Endodermal cell (in vitro differentiated cells): ENCODE measurements at regions not wholly inside any gene's neighbourhood (a gene's known extent, or its start where the extent isn't known, plus 50 kb on each side); places are given as distances from the start of the nearest gene placed in this dataset.
"Not testable (repeated sequence)": the region's sequence is repeated elsewhere in the genome, so short reads cannot be mapped to it uniquely, and the experiment has no call there.

Experiments
- DNase-seq: peaks from one replicate; pipeline ENCODE4 v3.0.0-alpha.2; 2017
- H3K27ac ChIP-seq: 2 replicates; pipeline ENCODE4 v1.5.1; 2013; ENCODE audit warnings: mild to moderate bottlenecking, low read depth, low read length, moderate library complexity
- H3K27me3 ChIP-seq: 2 replicates; pipeline ENCODE4 v1.6.1; 2013; ENCODE audit warnings: mild to moderate bottlenecking, low read length, moderate library complexity; ENCODE audit not compliant: insufficient read depth, control insufficient read depth, poor library complexity, severe bottlenecking
- H3K36me3 ChIP-seq: 2 replicates; pipeline ENCODE4 v1.7.0; 2013; ENCODE audit warnings: mild to moderate bottlenecking, low read length, moderate library complexity; ENCODE audit not compliant: control insufficient read depth, insufficient read depth
- H3K4me1 ChIP-seq: one replicate; pipeline ENCODE4 v1.7.0; 2013; ENCODE audit warnings: low read length; ENCODE audit not compliant: control insufficient read depth, insufficient read depth
- H3K4me3 ChIP-seq: 2 replicates; pipeline ENCODE4 v1.5.1; 2013; ENCODE audit warnings: mild to moderate bottlenecking, low read length, moderate library complexity
- H3K9ac ChIP-seq: 2 replicates; pipeline ENCODE4 v1.6.1; 2013; ENCODE audit warnings: mild to moderate bottlenecking, low read length, moderate library complexity; ENCODE audit not compliant: poor library complexity, severe bottlenecking; ENCODE audit errors: extremely low read depth
- H3K9me3 ChIP-seq: 2 replicates; pipeline ENCODE4 v1.6.1; 2013; ENCODE audit warnings: mild to moderate bottlenecking, low read length, moderate library complexity; ENCODE audit not compliant: control insufficient read depth
- H3K27ac Mint-ChIP-seq: 2 replicates; pipeline ENCODE4 v1.8.0; 2020; ENCODE audit warnings: mixed read lengths
- H3K27me3 Mint-ChIP-seq: 2 replicates; pipeline ENCODE4 v1.8.0; 2021; ENCODE audit warnings: mild to moderate bottlenecking, mixed read lengths; ENCODE audit not compliant: insufficient read depth
- H3K36me3 Mint-ChIP-seq: 2 replicates; pipeline ENCODE4 v1.8.0; 2020; ENCODE audit warnings: low read depth, mixed read lengths
- H3K4me1 Mint-ChIP-seq: 2 replicates; pipeline ENCODE4 v1.8.0; 2020; ENCODE audit warnings: mixed read lengths
- H3K4me3 Mint-ChIP-seq: 2 replicates; pipeline ENCODE4 v1.8.0; 2020; ENCODE audit warnings: mild to moderate bottlenecking, moderate library complexity, mixed read lengths
- H3K9me3 Mint-ChIP-seq: 2 replicates; pipeline ENCODE4 v1.8.0; 2020; ENCODE audit warnings: mild to moderate bottlenecking, mixed read lengths
- WGBS, 2 experiments: methylation state at CpG; one replicate each; pipeline versions ENCODE4 v1.1.5 to v1.1.7; 2013; ENCODE audit warnings: missing lambda C conversion rate in 2 of 2, mixed read lengths in 1 of 2; ENCODE audit not compliant: insufficient coverage in 1 of 2, insufficient read length in 1 of 2; 5-methylcytosine and 5-hydroxymethylcytosine counted together
- TF ChIP-seq, protein P1 (sequence below): fragments of 200-600 bp; sonication (generic); conservative IDR thresholded peaks from 2 replicates; pipeline ENCODE4 v1.5.0; 2021; ENCODE audit warnings: antibody characterized with exemption, mild to moderate bottlenecking

DNA sequence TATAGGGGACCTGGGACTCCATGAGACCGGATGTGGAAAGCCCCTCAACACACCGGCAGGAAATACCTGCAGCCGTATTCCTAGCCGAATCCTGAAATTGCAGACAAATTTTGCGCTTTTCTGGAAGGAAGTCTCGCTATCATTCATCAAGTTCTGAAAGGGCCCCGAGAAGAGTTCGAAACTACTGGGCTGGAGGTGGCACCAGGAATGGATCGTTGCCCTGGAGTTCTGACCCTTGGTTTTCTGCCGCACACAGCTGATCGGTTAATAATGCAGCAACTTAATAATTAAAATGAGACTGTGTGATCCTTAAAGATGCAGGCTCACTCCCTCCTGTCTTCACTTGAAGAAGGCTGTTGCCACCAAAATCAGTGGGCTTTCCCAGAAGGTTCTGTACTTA is 55.7 kb upstream of the MRTFB start:
- no peak overlapping the region for H3K4me3 Mint-ChIP-seq
- no peaks in the 10 kb centered on the region for H3K9me3 ChIP-seq
- no peak overlapping the region for H3K27ac Mint-ChIP-seq
- no peaks in the 10 kb centered on the region for H3K36me3 Mint-ChIP-seq
- peaks cover 29% of the 10 kb centered on the region for H3K4me1 Mint-ChIP-seq
- peaks cover 14% of the 10 kb centered on the region for H3K4me1 ChIP-seq
- no peak overlapping the region for H3K4me3 ChIP-seq
- no peaks in the 10 kb centered on the region for H3K36me3 ChIP-seq
- H3K9me3 Mint-ChIP-seq: no peaks in the 10 kb centered on the region
- 93% methylated on average over 10 to 11 of the region's 11 CpGs for WGBS, 2 experiments
- no peak for DNase-seq
- H3K27ac ChIP-seq: no peak overlapping the region
- TF ChIP-seq, protein P1, sequence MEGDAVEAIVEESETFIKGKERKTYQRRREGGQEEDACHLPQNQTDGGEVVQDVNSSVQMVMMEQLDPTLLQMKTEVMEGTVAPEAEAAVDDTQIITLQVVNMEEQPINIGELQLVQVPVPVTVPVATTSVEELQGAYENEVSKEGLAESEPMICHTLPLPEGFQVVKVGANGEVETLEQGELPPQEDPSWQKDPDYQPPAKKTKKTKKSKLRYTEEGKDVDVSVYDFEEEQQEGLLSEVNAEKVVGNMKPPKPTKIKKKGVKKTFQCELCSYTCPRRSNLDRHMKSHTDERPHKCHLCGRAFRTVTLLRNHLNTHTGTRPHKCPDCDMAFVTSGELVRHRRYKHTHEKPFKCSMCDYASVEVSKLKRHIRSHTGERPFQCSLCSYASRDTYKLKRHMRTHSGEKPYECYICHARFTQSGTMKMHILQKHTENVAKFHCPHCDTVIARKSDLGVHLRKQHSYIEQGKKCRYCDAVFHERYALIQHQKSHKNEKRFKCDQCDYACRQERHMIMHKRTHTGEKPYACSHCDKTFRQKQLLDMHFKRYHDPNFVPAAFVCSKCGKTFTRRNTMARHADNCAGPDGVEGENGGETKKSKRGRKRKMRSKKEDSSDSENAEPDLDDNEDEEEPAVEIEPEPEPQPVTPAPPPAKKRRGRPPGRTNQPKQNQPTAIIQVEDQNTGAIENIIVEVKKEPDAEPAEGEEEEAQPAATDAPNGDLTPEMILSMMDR: no peak
- no peak overlapping the region for H3K9ac ChIP-seq
- H3K27me3 ChIP-seq: no peaks in the 10 kb centered on the region
- no peaks in the 10 kb centered on the region for H3K27me3 Mint-ChIP-seq

DNA sequence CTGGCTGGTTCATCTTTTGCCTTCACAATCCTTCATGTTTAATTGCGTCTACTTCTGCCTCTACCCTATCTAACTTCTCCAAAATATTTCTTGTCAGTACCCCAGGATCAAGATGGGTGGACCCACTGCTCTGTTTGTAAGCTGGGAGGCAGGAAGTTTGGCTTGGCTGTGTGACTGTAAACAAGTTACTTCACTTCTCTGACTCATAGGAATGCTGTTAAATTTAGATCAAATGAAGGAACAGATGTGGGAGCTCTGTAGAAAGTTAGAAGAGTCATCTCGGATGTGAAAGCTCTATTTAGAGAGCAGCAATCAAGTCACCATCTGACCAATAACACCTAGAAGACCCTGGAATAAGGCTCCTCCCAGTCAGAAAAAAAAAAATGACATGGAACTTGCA is 55.2 kb upstream of the MRTFB start:
- Histone ChIP-seq H3K4me1 (peaks cover 14% of the 10 kb centered on the region), H3K27me3 (no peaks in the 10 kb centered on the region), H3K9ac (no peak overlapping the region), H3K9me3 (no peaks in the 10 kb centered on the region), H3K4me3 (no peak overlapping the region), H3K36me3 (no peaks in the 10 kb centered on the region), H3K27ac (no peak overlapping the region)
- no peak overlapping the region for H3K4me3 Mint-ChIP-seq
- H3K9me3 Mint-ChIP-seq: no peaks in the 10 kb centered on the region
- H3K4me1 Mint-ChIP-seq: peaks cover 29% of the 10 kb centered on the region
- H3K36me3 Mint-ChIP-seq: no peaks in the 10 kb centered on the region
- no peak for DNase-seq
- H3K27ac Mint-ChIP-seq: no peak overlapping the region
- peaks cover under 1% of the 10 kb centered on the region for H3K27me3 Mint-ChIP-seq
- 89% methylated on average over 2 of the region's 2 CpGs; no CpG with 5 or more reads in 1 of the 2 experiments for WGBS, 2 experiments
- TF ChIP-seq, protein P1: no peak

DNA sequence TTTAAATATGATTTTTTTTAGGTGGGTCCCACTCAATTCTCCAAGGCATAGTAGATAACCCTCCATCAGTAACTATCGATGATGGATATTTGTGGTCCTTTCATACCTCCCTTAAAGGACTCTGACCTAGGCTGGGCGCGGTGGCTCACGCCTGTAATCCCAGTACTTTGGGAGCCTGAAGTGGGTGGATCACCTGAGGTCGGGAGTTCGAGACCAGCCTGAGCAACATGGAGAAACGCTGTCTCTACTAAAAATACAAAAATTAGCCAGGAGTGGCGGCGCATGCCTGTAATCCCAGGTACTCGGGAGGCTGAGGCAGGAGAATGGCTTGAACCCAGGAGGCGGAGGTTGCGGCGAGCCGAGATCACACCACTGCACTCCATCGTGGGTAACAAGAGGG is 54.8 kb upstream of the MRTFB start:
- not testable (repeated sequence) for H3K27ac Mint-ChIP-seq, H3K27me3 Mint-ChIP-seq, DNase-seq, H3K4me3 ChIP-seq, H3K36me3 Mint-ChIP-seq, H3K36me3 ChIP-seq, H3K4me3 Mint-ChIP-seq, H3K9me3 Mint-ChIP-seq, H3K27me3 ChIP-seq, H3K9me3 ChIP-seq, H3K27ac ChIP-seq, H3K9ac ChIP-seq
- H3K4me1 Mint-ChIP-seq: peaks cover 29% of the 10 kb centered on the region
- peaks cover 14% of the 10 kb centered on the region for H3K4me1 ChIP-seq
- 84 to 92% methylated on average over 10 to 15 of the region's 15 CpGs for WGBS, 2 experiments

DNA sequence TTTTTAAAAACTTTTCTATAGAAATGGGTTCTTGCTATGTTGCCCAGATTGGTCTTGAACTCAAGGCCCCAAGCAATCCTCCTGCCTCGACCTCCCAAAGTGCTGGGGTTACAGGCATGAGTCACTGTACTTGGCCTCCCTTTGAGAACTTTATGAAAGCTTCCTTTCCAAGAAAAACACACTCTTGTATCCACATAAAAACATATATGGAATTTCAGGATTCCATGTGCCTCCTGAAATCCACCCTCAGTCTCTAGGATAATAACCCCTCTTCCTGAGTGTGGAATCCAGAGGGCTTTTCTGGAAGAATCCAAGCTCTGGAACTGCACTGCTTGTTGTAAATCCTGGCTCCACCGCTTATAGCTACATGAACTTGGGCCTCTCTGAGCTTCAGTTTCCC is 53.2 kb upstream of the MRTFB start:
- H3K27ac Mint-ChIP-seq: no peak overlapping the region
- Histone ChIP-seq H3K27me3 (no peaks in the 10 kb centered on the region), H3K9me3 (no peaks in the 10 kb centered on the region), H3K36me3 (no peaks in the 10 kb centered on the region), H3K4me1 (peaks cover 15% of the 10 kb centered on the region), H3K9ac (no peak overlapping the region), H3K4me3 (no peak overlapping the region), H3K27ac (no peak overlapping the region)
- H3K36me3 Mint-ChIP-seq: no peaks in the 10 kb centered on the region
- peaks cover 26% of the 10 kb centered on the region for H3K4me1 Mint-ChIP-seq
- TF ChIP-seq, protein P1: no peak
- H3K27me3 Mint-ChIP-seq: peaks cover 2% of the 10 kb centered on the region
- no peaks in the 10 kb centered on the region for H3K9me3 Mint-ChIP-seq
- DNase-seq: no peak
- 89 to 94% methylated on average over 2 of the region's 2 CpGs for WGBS, 2 experiments
- no peak overlapping the region for H3K4me3 Mint-ChIP-seq
